K562 (cell line): ENCODE measurements at regions not wholly inside any gene's neighbourhood (a gene's known extent, or its start where the extent isn't known, plus 50 kb on each side); places are given as distances from the start of the nearest gene placed in this dataset.

Experiments used
- ARHGAP35 ChIP-seq: fragments of 450-650 bp; IDR thresholded peaks from 2 replicates; pipeline ENCODE4 v1.6.1; 2018; ENCODE audit not compliant: partially characterized antibody
- C11orf30 ChIP-seq: fragments of 450-650 bp; IDR thresholded peaks from 2 replicates; pipeline ENCODE4 v1.6.1; 2016; ENCODE audit warnings: low read depth, mild to moderate bottlenecking
- CBFA2T2 ChIP-seq: fragments of 450-650 bp; conservative IDR thresholded peaks from 2 replicates; pipeline ENCODE4 v1.6.1; 2017; ENCODE audit warnings: mild to moderate bottlenecking
- DACH1 ChIP-seq: fragments of 450-650 bp; IDR thresholded peaks from 2 replicates; pipeline ENCODE4 v1.6.1; 2018; ENCODE audit not compliant: partially characterized antibody
- EGR1 ChIP-seq: fragments of 450-650 bp; conservative IDR thresholded peaks from 2 replicates; pipeline ENCODE4 v1.6.1; 2017; ENCODE audit warnings: mild to moderate bottlenecking
- EHMT2 ChIP-seq: fragments of 450-650 bp; IDR thresholded peaks from 2 replicates; pipeline ENCODE4 v1.6.1; 2018; ENCODE audit warnings: antibody characterized with exemption
- FOXA3 ChIP-seq, 2 experiments: fragments of 450-650 bp in 1 of 2; sonication (generic) in 1 of 2; formaldehyde crosslinking; IDR thresholded peaks in 1 of 2; conservative IDR thresholded peaks in 1 of 2; 2 replicates each; pipeline versions ENCODE4 v1.4.0 to v1.8.0; 2020 to 2022; ENCODE audit warnings: mild to moderate bottlenecking in 2 of 2, missing genetic modification reagents in 1 of 2
- FOXO4 ChIP-seq: fragments of 450-650 bp; formaldehyde crosslinking; IDR thresholded peaks from 2 replicates; pipeline ENCODE4 v1.4.0; 2020; ENCODE audit warnings: mild to moderate bottlenecking, moderate library complexity
- GABPB1 ChIP-seq: sonication (generic); formaldehyde crosslinking; IDR thresholded peaks from 2 replicates; pipeline ENCODE4 v1.8.0; 2022; ENCODE audit warnings: mild to moderate bottlenecking, missing genetic modification reagents
- IFI16 ChIP-seq: fragments of 250-450 bp; sonication (Bioruptor Pico); IDR thresholded peaks from 2 replicates; pipeline ENCODE4 v2.1.2; 2022; ENCODE audit warnings: mild to moderate bottlenecking, inconsistent platforms
- KLF16 ChIP-seq: IDR thresholded peaks from 2 replicates; pipeline ENCODE4 v1.6.1; 2016; ENCODE audit warnings: antibody characterized with exemption
- MCM2 ChIP-seq: fragments of 450-650 bp; IDR thresholded peaks from 2 replicates; pipeline ENCODE4 v1.6.1; 2017; ENCODE audit warnings: low read depth, mild to moderate bottlenecking
- NFE2 ChIP-seq: IDR thresholded peaks from 2 replicates; pipeline ENCODE4 v1.6.1; 2014; ENCODE audit warnings: antibody characterized with exemption, low read depth
- NFRKB ChIP-seq: fragments of 450-650 bp; IDR thresholded peaks from 2 replicates; pipeline ENCODE4 v1.6.1; 2016; ENCODE audit warnings: low read depth
- RBBP5 ChIP-seq: fragments of 200-600 bp; sonication (generic); IDR thresholded peaks from 2 replicates; pipeline ENCODE4 v1.6.1; 2012; ENCODE audit warnings: borderline replicate concordance, mild to moderate bottlenecking, low read length, control low read depth, inconsistent platforms; ENCODE audit not compliant: insufficient read depth, poor library complexity, severe bottlenecking
- RBM14 ChIP-seq: fragments of 200-400 bp; formaldehyde crosslinking; IDR thresholded peaks from 2 replicates; pipeline ENCODE4 v1.6.1; 2018; ENCODE audit warnings: low read depth, mild to moderate bottlenecking, low read length, moderate library complexity, borderline replicate concordance; ENCODE audit not compliant: insufficient read depth
- RBM22 ChIP-seq: fragments of 200-400 bp; formaldehyde crosslinking; IDR thresholded peaks from 2 replicates; pipeline ENCODE4 v1.6.1; 2018; ENCODE audit warnings: low read length, low read depth; ENCODE audit not compliant: poor library complexity, severe bottlenecking
- SMAD2 ChIP-seq: fragments of 150-350 bp; IDR thresholded peaks from 2 replicates; pipeline ENCODE4 v1.6.1; 2014; ENCODE audit warnings: low read depth, mild to moderate bottlenecking, low read length
- SMARCA4 ChIP-seq: fragments of 450-650 bp; IDR thresholded peaks from 2 replicates; pipeline ENCODE4 v1.6.1; 2016
- SREBF1 ChIP-seq: fragments of 150-350 bp; IDR thresholded peaks from 2 replicates; pipeline ENCODE4 v1.6.1; 2014; ENCODE audit warnings: antibody characterized with exemption, low read depth, low read length, borderline replicate concordance
- SREBF2 ChIP-seq: sonication (generic); formaldehyde crosslinking; IDR thresholded peaks from 2 replicates; pipeline ENCODE4 v1.4.0; 2020; ENCODE audit warnings: mild to moderate bottlenecking, missing genetic modification reagents
- STAT5B ChIP-seq: fragments of 250-450 bp; sonication (Bioruptor Pico); IDR thresholded peaks from 2 replicates; pipeline ENCODE4 v1.8.0; 2021; ENCODE audit warnings: mild to moderate bottlenecking, inconsistent platforms
- TAF1 ChIP-seq: IDR thresholded peaks from 2 replicates; pipeline ENCODE4 v1.6.1; 2011; ENCODE audit warnings: mild to moderate bottlenecking, low read length, moderate library complexity; ENCODE audit not compliant: insufficient read depth, control insufficient read depth, severe bottlenecking; ENCODE audit errors: extremely low read depth
- ZBTB33 ChIP-seq: sonication (generic); formaldehyde crosslinking; IDR thresholded peaks from 2 replicates; pipeline ENCODE4 v1.8.1; 2023; ENCODE audit warnings: mild to moderate bottlenecking, missing genetic modification reagents
- ZBTB43 ChIP-seq: sonication (generic); formaldehyde crosslinking; IDR thresholded peaks from 2 replicates; pipeline ENCODE4 v1.8.0; 2023; ENCODE audit warnings: mild to moderate bottlenecking, missing genetic modification reagents
- ZNF212 ChIP-seq: fragments of 450-650 bp; formaldehyde crosslinking; IDR thresholded peaks from 2 replicates; pipeline ENCODE4 v1.4.0; 2020; ENCODE audit warnings: mild to moderate bottlenecking
- ZNF324 ChIP-seq: fragments of 250-450 bp; sonication (Bioruptor Pico); IDR thresholded peaks from 2 replicates; pipeline ENCODE4 v1.4.0; 2020; ENCODE audit warnings: mild to moderate bottlenecking
- ZNF551 ChIP-seq: fragments of 250-450 bp; sonication (Bioruptor Pico); IDR thresholded peaks from 2 replicates; pipeline ENCODE4 v1.5.0; 2021; ENCODE audit warnings: mild to moderate bottlenecking, moderate library complexity

GRCh38 chr7:131109759-131110296, 217.8 kb upstream of the MKLN1 start (continued):
- no peak for TF ChIP-seq FOXA3 (CRISPR knock-in tag; conservative IDR thresholded peaks at IDR 0.05 in 1 of 2, IDR thresholded peaks at IDR 0.05 in 1 of 2)
- no peak for TF ChIP-seq MCM2
- peak; percentile 96 for TF ChIP-seq NFRKB
- peak; percentile 55; the same call in 1 of the 2 replicates for TF ChIP-seq ZNF212 (CRISPR knock-in tag)
- no peak for TF ChIP-seq SMAD2
- TF ChIP-seq STAT5B (CRISPR knock-in tag): no peak
- 0 out of 2 replicates have a peak, but pooled peaks have one; percentile 9 for TF ChIP-seq SREBF1
- peak; percentile 88 for TF ChIP-seq EGR1
- no peak for TF ChIP-seq ZNF551 (CRISPR knock-in tag)
- TF ChIP-seq GABPB1: peak; percentile 84
- no peak for TF ChIP-seq SREBF2
- TF ChIP-seq ZNF324 (CRISPR knock-in tag): 0 out of 2 replicates have a peak, but pooled peaks have one; percentile 19
- no peak for TF ChIP-seq ZBTB33 (CRISPR knock-in tag)
- TF ChIP-seq SMARCA4: peak; percentile 76
- no peak for TF ChIP-seq IFI16 (CRISPR knock-in tag)
- TF ChIP-seq RBBP5: peak; percentile 56
- TF ChIP-seq EHMT2: no peak
- peak; percentile 63 for TF ChIP-seq DACH1
- peak; percentile 54; the same call in 1 of the 2 replicates for TF ChIP-seq CBFA2T2
- TF ChIP-seq ZBTB43: no peak
- TF ChIP-seq TAF1: peak; percentile 73
- no peak for TF ChIP-seq ARHGAP35
- TF ChIP-seq FOXO4: no peak
- peak; percentile 100 for TF ChIP-seq NFE2
- TF ChIP-seq C11orf30: peak; percentile 99
- TF ChIP-seq KLF16: 0 out of 2 replicates have a peak, but pooled peaks have one; percentile 20
- TF ChIP-seq RBM22: peak; percentile 46
- TF ChIP-seq RBM14: no peak
